Right lobe of liver (tissue), 6 donors: ENCODE measurements at regions not wholly inside any gene's neighbourhood (a gene's known extent, or its start where the extent isn't known, plus 50 kb on each side); places are given as distances from the start of the nearest gene placed in this dataset.

Experiments used
- ATAC-seq, 4 donors: fragments of 200-7000 bp; cut with Tn5 transposase; one replicate each; pipeline ENCODE4 v1.9.1; 2020; ENCODE audit warnings: mild to moderate bottlenecking in 4 of 4, moderate library complexity in 4 of 4
- DNase-seq, 3 donors: peaks; one replicate each; pipeline ENCODE4 v3.0.0-alpha.2; 2020
- H3K27ac ChIP-seq, 3 donors: fragments of 200-600 bp; one replicate each; pipeline ENCODE4 v1.8.0; 2022
- H3K27me3 ChIP-seq, 2 donors: fragments of 200-600 bp; one replicate each; pipeline ENCODE4 v1.8.0; 2022
- H3K36me3 ChIP-seq, 4 donors: fragments of 200-600 bp; sonication (generic) in 1 of 4; one replicate each; pipeline versions ENCODE4 v1.5.1 to v1.8.0; 2017 to 2022; ENCODE audit warnings: control low read depth in 1 of 4
- H3K4me1 ChIP-seq, 4 donors: fragments of 200-600 bp; sonication (generic) in 1 of 4; one replicate each; pipeline versions ENCODE4 v1.5.1 to v1.8.0; 2017 to 2022; ENCODE audit warnings: control low read depth in 1 of 4
- H3K4me3 ChIP-seq, 3 donors: fragments of 200-600 bp; one replicate each; pipeline ENCODE4 v1.8.0; 2022
- H3K9me3 ChIP-seq, 4 donors: fragments of 200-600 bp; sonication (generic) in 1 of 4; one replicate each; pipeline versions ENCODE4 v1.5.1 to v1.8.0; 2017 to 2022; ENCODE audit warnings: control low read depth in 1 of 4
- POLR2A ChIP-seq: fragments of 450-650 bp; IDR thresholded peaks from one replicate; pipeline ENCODE4 v1.6.1; 2017; ENCODE audit warnings: antibody characterized with exemption, mild to moderate bottlenecking
- WGBS: methylation state at CpG from one replicate; pipeline ENCODE4 v1.1.6; 2018; ENCODE audit warnings: low coverage, low lambda C conversion rate; ENCODE audit not compliant: insufficient coverage; ENCODE audit errors: missing lambda C conversion rate; 5-methylcytosine and 5-hydroxymethylcytosine counted together
- intact Hi-C, 2 donors: fragments of 100-400 bp; cut with DNase I; formaldehyde crosslinking; loops; one replicate each; pipeline versions ENCODE4 v1.11.2 to v1.14.1; 2022
- TF ChIP-seq, protein P1 (sequence below), 4 donors: fragments of 200-600 bp in 3 of 4; fragments of 450-650 bp in 1 of 4; IDR thresholded peaks; one replicate each; pipeline versions ENCODE4 v1.5.1 to v1.8.0; 2016 to 2022; ENCODE audit warnings: antibody characterized with exemption in 4 of 4, mild to moderate bottlenecking in 2 of 4
- donor health status: DM: no; HTN: yes; CAD: no.
- donor health status: DM: no; HTN: no; CAD: no.
- donor health status: DM: no; HTN: no; CAD: no.
- donor health status: DM: no; HTN: yes; CAD: no.
- donor health status: DM: no; HTN: yes; CAD: no.

DNA sequence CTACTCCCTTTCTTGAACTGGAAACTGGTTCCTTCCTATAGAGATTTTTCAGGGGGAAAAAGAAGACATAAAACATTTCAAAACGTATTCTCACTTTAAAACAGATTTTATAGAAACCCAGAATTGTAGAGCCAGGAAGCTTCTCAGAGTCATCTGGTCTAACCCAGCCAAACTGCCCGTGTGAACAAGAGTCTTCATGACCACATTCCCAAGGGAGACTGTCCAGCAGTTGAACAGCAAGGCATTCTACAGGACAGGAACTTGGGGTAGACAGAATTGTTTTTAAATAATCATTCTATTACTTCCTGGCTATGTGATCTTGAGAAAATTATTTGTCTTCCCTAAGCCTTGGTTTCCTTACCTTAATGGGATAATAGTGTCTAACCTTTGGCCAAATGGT is 163.5 kb upstream of the IVNS1ABP start:
- Histone ChIP-seq H3K36me3 (no peaks in the 10 kb centered on the region), H3K4me1 (peaks cover 0 to 51% (median 18%) of the 10 kb centered on the region in 4 donors), H3K27me3 (peaks cover 0 to 2% of the 10 kb centered on the region in 2 donors), H3K27ac (no peak overlapping the region), H3K9me3 (no peaks in the 10 kb centered on the region), H3K4me3 (no peak overlapping the region)
- ATAC-seq, result no peak
- no peak for TF ChIP-seq POLR2A
- DNase-seq, result no peak
- intact Hi-C loops, result no loop called here
- 52% methylated on average over 2 of the region's 2 CpGs for whole genome bisulfite sequencing

DNA sequence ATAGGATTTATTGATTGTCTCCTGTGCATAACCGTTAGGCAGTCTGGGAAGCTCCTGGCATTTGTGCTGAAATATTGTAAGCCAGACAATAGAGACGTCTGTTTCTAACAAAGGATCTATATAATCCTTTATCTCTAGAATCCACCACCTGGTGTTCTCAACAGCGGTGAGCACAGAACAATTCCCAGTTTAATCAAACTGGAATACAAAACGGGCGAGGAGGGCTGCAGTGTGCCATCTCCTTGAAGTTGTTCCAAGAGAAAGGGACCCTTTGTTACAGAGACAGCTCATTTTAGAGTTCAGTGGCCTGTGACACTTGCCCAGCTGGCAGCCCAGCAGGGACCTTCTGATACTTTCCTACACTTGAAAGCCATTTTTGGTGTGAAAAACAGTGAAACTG is 162.8 kb upstream of the IVNS1ABP start:
- ATAC-seq (no peak), DNase-seq (no peak)
- no peak for TF ChIP-seq POLR2A
- TF ChIP-seq, protein P1, sequence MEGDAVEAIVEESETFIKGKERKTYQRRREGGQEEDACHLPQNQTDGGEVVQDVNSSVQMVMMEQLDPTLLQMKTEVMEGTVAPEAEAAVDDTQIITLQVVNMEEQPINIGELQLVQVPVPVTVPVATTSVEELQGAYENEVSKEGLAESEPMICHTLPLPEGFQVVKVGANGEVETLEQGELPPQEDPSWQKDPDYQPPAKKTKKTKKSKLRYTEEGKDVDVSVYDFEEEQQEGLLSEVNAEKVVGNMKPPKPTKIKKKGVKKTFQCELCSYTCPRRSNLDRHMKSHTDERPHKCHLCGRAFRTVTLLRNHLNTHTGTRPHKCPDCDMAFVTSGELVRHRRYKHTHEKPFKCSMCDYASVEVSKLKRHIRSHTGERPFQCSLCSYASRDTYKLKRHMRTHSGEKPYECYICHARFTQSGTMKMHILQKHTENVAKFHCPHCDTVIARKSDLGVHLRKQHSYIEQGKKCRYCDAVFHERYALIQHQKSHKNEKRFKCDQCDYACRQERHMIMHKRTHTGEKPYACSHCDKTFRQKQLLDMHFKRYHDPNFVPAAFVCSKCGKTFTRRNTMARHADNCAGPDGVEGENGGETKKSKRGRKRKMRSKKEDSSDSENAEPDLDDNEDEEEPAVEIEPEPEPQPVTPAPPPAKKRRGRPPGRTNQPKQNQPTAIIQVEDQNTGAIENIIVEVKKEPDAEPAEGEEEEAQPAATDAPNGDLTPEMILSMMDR (IDR thresholded peaks at IDR 0.05), result no peak
- Histone ChIP-seq H3K27me3 (peaks cover 0 to 2% of the 10 kb centered on the region in 2 donors), H3K27ac (no peak overlapping the region), H3K4me1 (peaks cover 0 to 51% (median 18%) of the 10 kb centered on the region in 4 donors), H3K4me3 (no peak overlapping the region), H3K9me3 (no peaks in the 10 kb centered on the region), H3K36me3 (no peaks in the 10 kb centered on the region)
- 53% methylated on average over 5 of the region's 5 CpGs for WGBS
- intact Hi-C loops, result loop anchor here in 1 of 2 donors (10.0 kb wide), 1 partner anchor 165 kb away; the partner anchor contains the start of gene IVNS1ABP

DNA sequence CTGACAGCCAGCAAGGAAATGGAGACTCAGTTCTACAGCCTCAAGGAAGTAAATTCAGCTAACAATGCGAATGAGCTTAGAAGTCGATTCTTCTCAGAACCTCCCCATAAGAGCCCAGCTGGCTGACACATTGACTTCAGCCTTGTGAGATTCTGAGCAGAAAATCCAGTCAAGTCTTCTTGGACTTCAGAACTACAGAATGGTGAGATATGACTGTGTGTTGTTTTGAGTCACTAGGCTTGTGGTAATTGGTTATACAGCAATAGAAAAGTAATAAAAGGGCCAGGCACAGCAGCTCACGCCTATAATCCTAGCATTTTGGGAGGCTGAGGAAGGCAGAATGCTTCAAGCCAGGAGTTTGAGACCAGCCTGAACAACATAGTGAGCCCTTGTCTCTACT is 161.8 kb upstream of the IVNS1ABP start:
- TF ChIP-seq POLR2A, result no peak
- TF ChIP-seq, protein P1 (IDR thresholded peaks at IDR 0.05), result no peak
- H3K9me3 ChIP-seq, result no peaks in the 10 kb centered on the region
- WGBS, result 91% methylated on average over 1 of the region's 3 CpGs
- no peak for DNase-seq
- H3K4me1 ChIP-seq, result peaks cover 0 to 43% (median 16%) of the 10 kb centered on the region in 4 donors
- H3K27ac ChIP-seq, result no peak overlapping the region
- H3K4me3 ChIP-seq, result no peak overlapping the region
- peaks cover 0 to 2% of the 10 kb centered on the region in 2 donors for H3K27me3 ChIP-seq
- H3K36me3 ChIP-seq, result no peaks in the 10 kb centered on the region
- ATAC-seq, result no peak
- intact Hi-C loops, result loop anchor here in 1 of 2 donors (10.0 kb wide), 1 partner anchor 164 kb away; the partner anchor contains the start of gene IVNS1ABP

DNA sequence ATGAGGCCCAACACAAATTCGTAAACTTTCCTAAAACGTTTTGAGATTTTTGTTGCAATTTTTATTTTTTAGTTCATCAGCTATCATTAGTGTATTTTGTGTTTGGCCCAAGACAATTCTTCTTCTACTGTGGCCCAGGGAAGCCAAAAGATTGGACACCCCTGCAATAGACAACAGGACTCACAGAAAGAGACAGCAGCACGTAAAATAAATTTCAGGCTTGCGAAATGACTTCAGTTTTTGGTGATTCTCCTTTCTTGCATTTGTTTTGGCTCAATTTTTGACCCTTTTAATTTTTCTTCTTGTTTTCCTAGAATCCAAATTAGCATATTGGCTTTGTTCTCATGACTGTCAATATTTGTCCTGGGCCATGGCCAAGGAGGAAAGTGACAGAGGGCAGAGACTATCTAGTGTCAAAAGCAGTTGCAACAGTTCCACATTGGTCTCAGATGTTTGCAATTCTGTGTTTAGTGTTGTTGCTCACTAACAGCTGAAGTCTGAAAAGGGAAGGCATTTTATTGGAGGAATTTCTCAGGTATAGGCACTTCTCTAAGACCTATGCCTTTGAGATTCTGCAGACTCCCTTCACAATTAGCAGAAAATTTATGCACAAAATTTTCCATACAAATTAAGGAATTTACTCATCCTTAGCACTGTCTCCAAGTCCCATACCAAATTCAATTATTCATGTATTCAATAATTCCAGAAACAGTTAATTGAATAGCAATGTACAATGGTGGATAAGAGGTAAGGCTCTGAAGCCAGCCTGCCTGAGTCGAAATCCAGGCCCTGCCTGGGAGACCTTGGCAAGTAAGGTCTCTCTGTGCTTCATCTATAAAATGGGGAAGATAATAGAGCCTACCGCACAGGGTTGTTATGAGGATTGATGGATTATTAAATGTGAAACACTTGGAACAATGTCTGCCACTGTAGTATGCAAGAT is 160.9 kb upstream of the IVNS1ABP start:
- Histone ChIP-seq H3K4me1 (peaks cover 0 to 34% (median 13%) of the 10 kb centered on the region in 4 donors), H3K9me3 (no peaks in the 10 kb centered on the region), H3K4me3 (no peak overlapping the region), H3K36me3 (no peaks in the 10 kb centered on the region), H3K27ac (peak overlapping the region in 1 of 3 donors; percentile 5), H3K27me3 (peaks cover 0 to 2% of the 10 kb centered on the region in 2 donors)
- no peak for TF ChIP-seq POLR2A
- TF ChIP-seq, protein P1 (IDR thresholded peaks at IDR 0.05), result no peak
- DNase-seq (peak; percentile 59 to 88 (median 65)), ATAC-seq (peak; percentile 93 to 99 (median 96))
- 34% methylated on average over 5 of the region's 6 CpGs for WGBS
- intact Hi-C loops, result loop anchor here in 1 of 2 donors (10.0 kb wide), 1 partner anchor 163 kb away; the partner anchor contains the start of gene IVNS1ABP
